IMR-90 (cell line): ENCODE measurements at regions not wholly inside any gene's neighbourhood (a gene's known extent, or its start where the extent isn't known, plus 50 kb on each side); places are given as distances from the start of the nearest gene placed in this dataset.
A peak's percentile ranks its signal among the peaks of the same experiment; 100 is the strongest.

Experiments
- ATAC-seq: fragments of 200-7000 bp; cut with Tn5 transposase; 2 replicates; pipeline ENCODE4 v1.9.1; 2020; ENCODE audit warnings: low read depth, mild to moderate bottlenecking, moderate library complexity
- BruUV-seq: library from RNA; stranded (reverse); fragments of 400-500 nt; replicated peaks from 2 replicates; lab custom pipeline; 2021; lab: Mats Ljungman, UMichigan
- CTCF ChIA-PET: fragments of 300-600 bp; formaldehyde crosslinking; extraction: SDS; loops from one replicate; lab custom pipeline; 2021; ENCODE audit warnings: antibody characterized with exemption; lab: Yijun Ruan, JAX
- POLR2A ChIA-PET: fragments of 300-600 bp; sonication (Branson Sonifier 250); formaldehyde crosslinking; loops from one replicate; lab custom pipeline; 2022; ENCODE audit warnings: antibody characterized with exemption; ENCODE audit not compliant: unreplicated experiment; lab: Charles Lee
- DNase-seq: peaks from one replicate; pipeline ENCODE4 v3.0.0; 2013
- H2AFZ ChIP-seq: replicated peaks from 2 replicates; pipeline ENCODE3; 2013; ENCODE audit warnings: low read length, mild to moderate bottlenecking; ENCODE audit not compliant: poor library complexity
- H2AK5ac ChIP-seq: 2 replicates; pipeline ENCODE4 v1.6.1; 2013; ENCODE audit warnings: low read depth, low read length, inconsistent platforms
- H2AK9ac ChIP-seq: replicated peaks from 2 replicates; pipeline ENCODE3; 2013; ENCODE audit warnings: mild to moderate bottlenecking, low read depth, low read length, moderate library complexity; ENCODE audit not compliant: poor library complexity
- H2BK120ac ChIP-seq: 2 replicates; pipeline ENCODE4 v1.6.1; 2013; ENCODE audit warnings: low read depth, low read length, inconsistent platforms
- H2BK15ac ChIP-seq: 3 replicates; pipeline ENCODE4 v1.6.1; 2013; ENCODE audit warnings: low read depth, low read length, inconsistent platforms
- H2BK20ac ChIP-seq: 2 replicates; pipeline ENCODE4 v1.6.1; 2013; ENCODE audit warnings: low read depth, mild to moderate bottlenecking, inconsistent platforms, low read length, moderate library complexity
- H2BK5ac ChIP-seq: 2 replicates; pipeline ENCODE4 v1.6.1; 2013; ENCODE audit warnings: mild to moderate bottlenecking, low read depth, low read length, inconsistent platforms; ENCODE audit not compliant: poor library complexity, severe bottlenecking
- H3K14ac ChIP-seq: replicated peaks from 2 replicates; pipeline ENCODE4 v1.6.1; 2013; ENCODE audit warnings: low read depth, low read length, inconsistent platforms
- H3K18ac ChIP-seq: 2 replicates; pipeline ENCODE4 v1.6.1; 2013; ENCODE audit warnings: low read depth, low read length, control low read depth
- H3K23ac ChIP-seq: 2 replicates; pipeline ENCODE4 v1.6.1; 2013; ENCODE audit warnings: low read depth, low read length, inconsistent platforms
- H3K27ac ChIP-seq: 2 replicates; pipeline ENCODE4 v1.5.1; 2013; ENCODE audit warnings: mild to moderate bottlenecking, control low read depth, low read length; ENCODE audit not compliant: insufficient read depth
- H3K27me3 ChIP-seq: 2 replicates; pipeline ENCODE4 v1.6.1; 2013; ENCODE audit warnings: low read length; ENCODE audit not compliant: control insufficient read depth, insufficient read depth
- H3K36me3 ChIP-seq: 2 replicates; pipeline ENCODE4 v1.6.1; 2013; ENCODE audit warnings: low read length, mixed read lengths; ENCODE audit not compliant: control insufficient read depth, insufficient read depth
- H3K4ac ChIP-seq: 2 replicates; pipeline ENCODE4 v1.6.1; 2013; ENCODE audit warnings: low read depth, low read length, inconsistent platforms
- H3K4me1 ChIP-seq: 2 replicates; pipeline ENCODE4 v1.6.1; 2013; ENCODE audit warnings: low read length, mixed read lengths; ENCODE audit not compliant: control insufficient read depth, insufficient read depth
- H3K4me2 ChIP-seq: 2 replicates; pipeline ENCODE4 v1.6.1; 2013; ENCODE audit warnings: low read depth, mild to moderate bottlenecking, control low read depth, low read length, moderate library complexity
- H3K4me3 ChIP-seq: 2 replicates; pipeline ENCODE4 v1.5.1; 2013; ENCODE audit warnings: low read depth, mild to moderate bottlenecking, control low read depth, low read length, moderate library complexity; ENCODE audit not compliant: insufficient read depth
- H3K56ac ChIP-seq: 2 replicates; pipeline ENCODE4 v1.6.1; 2013; ENCODE audit warnings: low read length, inconsistent platforms; ENCODE audit not compliant: insufficient read depth; ENCODE audit errors: extremely low read depth
- H3K79me1 ChIP-seq, 2 experiments: 2 replicates each; pipeline ENCODE4 v1.6.1; 2013; ENCODE audit warnings: low read length in 2 of 2, inconsistent platforms in 1 of 2, low read depth in 1 of 2
- H3K9ac ChIP-seq: 2 replicates; pipeline ENCODE4 v1.6.1; 2013; ENCODE audit warnings: low read depth, low read length, control low read depth
- H3K9me1 ChIP-seq: 2 replicates; pipeline ENCODE4 v1.6.1; 2013; ENCODE audit warnings: low read length, inconsistent platforms; ENCODE audit not compliant: insufficient read depth
- H3K9me3 ChIP-seq: 2 replicates; pipeline ENCODE4 v1.6.1; 2013; ENCODE audit warnings: low read length; ENCODE audit not compliant: control insufficient read depth, insufficient read depth
- H4K20me1 ChIP-seq: 2 replicates; pipeline ENCODE4 v1.6.1; 2013; ENCODE audit warnings: low read length, inconsistent platforms; ENCODE audit not compliant: insufficient read depth
- H4K5ac ChIP-seq: 2 replicates; pipeline ENCODE4 v1.6.1; 2013; ENCODE audit warnings: mild to moderate bottlenecking, low read depth, low read length, control low read depth
- H4K8ac ChIP-seq, 2 experiments: 2 replicates each; pipeline ENCODE4 v1.6.1; 2013; ENCODE audit warnings: low read depth in 2 of 2, low read length in 2 of 2, control low read depth in 1 of 2, inconsistent platforms in 1 of 2
- H4K91ac ChIP-seq: 2 replicates; pipeline ENCODE4 v1.6.1; 2013; ENCODE audit warnings: low read depth, low read length, inconsistent platforms; ENCODE audit not compliant: insufficient read depth
- BHLHE40 ChIP-seq: fragments of 150-350 bp; IDR thresholded peaks from 2 replicates; pipeline ENCODE4 v1.6.1; 2016; ENCODE audit warnings: mild to moderate bottlenecking, low read depth, low read length
- ELK1 ChIP-seq: fragments of 150-350 bp; IDR thresholded peaks from 2 replicates; pipeline ENCODE4 v1.6.1; 2016; ENCODE audit warnings: low read depth, mild to moderate bottlenecking, low read length, moderate library complexity, borderline replicate concordance
- RAD21 ChIP-seq: IDR thresholded peaks from 2 replicates; pipeline ENCODE4 v1.6.1; 2012; ENCODE audit warnings: low read length, improper control_type of control experiment
- WGBS, 2 experiments: methylation state at CpG; one replicate each; pipeline versions ENCODE4 v1.1.5 to v1.1.7; 2013; ENCODE audit warnings: missing lambda C conversion rate in 2 of 2; ENCODE audit not compliant: insufficient read length in 1 of 2; ENCODE audit errors: extremely low coverage in 2 of 2; 5-methylcytosine and 5-hydroxymethylcytosine counted together
- dilution Hi-C: fragments of 300-500 bp; cut with HindIII; formaldehyde crosslinking; loops from one replicate; pipeline ENCODE4 v1.14.3; 2018; ENCODE audit warnings: low sequenced_read_pairs; ENCODE audit not compliant: unreplicated experiment
- in situ Hi-C: fragments of 300-500 bp; cut with MboI; formaldehyde crosslinking; loops from 3 replicates; pipeline ENCODE4 v1.14.3; 2019; ENCODE audit warnings: low sequenced_read_pairs, inconsistent platforms, mixed read lengths
- intact Hi-C: fragments of 100-400 bp; cut with micrococcal nuclease; formaldehyde crosslinking; loops from 2 replicates; pipeline ENCODE4 v1.10.0; 2022

GRCh38 chr3:66809595-66809958, 188.5 kb upstream of the KBTBD8 start:
- CTCF ChIA-PET = interaction anchor here (2.4 kb wide), 1 partner anchor 13 kb away, joined by 11 read pairs; no protein-coding TSS in a partner anchor
- no peaks in the 10 kb centered on the region for H4K20me1 ChIP-seq
- no peak overlapping the region for H3K27ac ChIP-seq
- no peak for DNase-seq
- H3K4me1 ChIP-seq = no peaks in the 10 kb centered on the region
- H3K9me1 ChIP-seq = no peaks in the 10 kb centered on the region
- H3K4ac ChIP-seq = no peak overlapping the region
- H3K23ac ChIP-seq = no peak overlapping the region
- H3K56ac ChIP-seq = no peak overlapping the region
- H2BK5ac ChIP-seq = no peak overlapping the region
- no peaks in the 10 kb centered on the region for H3K36me3 ChIP-seq
- H4K91ac ChIP-seq = no peak overlapping the region
- in situ Hi-C loops (no loop called here), intact Hi-C loops (no loop called here), dilution Hi-C loops (no loop called here)
- peak overlapping the region; percentile 21; the same call in 1 of the 2 replicates for H3K14ac ChIP-seq
- WGBS, 2 experiments = no CpG with 5 or more reads among the region's 4 CpGs
- H2AK5ac ChIP-seq = peak overlapping the region; percentile 66; the same call in 1 of the 2 replicates
- POLR2A ChIA-PET = no interaction called here
- H3K9me3 ChIP-seq = no peaks in the 10 kb centered on the region
- no peaks in the 10 kb centered on the region for H3K27me3 ChIP-seq
- no peak overlapping the region for H2AFZ ChIP-seq
- H2BK120ac ChIP-seq = no peak overlapping the region
- BruUV-seq = no TSS peak
- H3K9ac ChIP-seq = no peak overlapping the region
- TF ChIP-seq BHLHE40 (no peak), RAD21 (no peak), ELK1 (no peak)
- no peak for ATAC-seq
- no peak overlapping the region for H2BK20ac ChIP-seq
- H2BK15ac ChIP-seq = 0 out of 3 replicates have a peak overlapping the region, but pooled peaks have one; percentile 28
- no peak overlapping the region for H4K8ac ChIP-seq
- H3K18ac ChIP-seq = no peak overlapping the region
- H3K4me2 ChIP-seq = no peak overlapping the region
- H4K5ac ChIP-seq = no peak overlapping the region
- no peak overlapping the region for H3K4me3 ChIP-seq
- no peaks in the 10 kb centered on the region for H3K79me1 ChIP-seq
- no peak overlapping the region for H2AK9ac ChIP-seq
